ENCODE measurements at regions not wholly inside any gene's neighbourhood (a gene's known extent, or its start where the extent isn't known, plus 50 kb on each side); places are given as distances from the start of the nearest gene placed in this dataset.
A peak's percentile ranks its signal among the peaks of the same experiment; 100 is the strongest.
"Not testable (repeated sequence)": the region's sequence is repeated elsewhere in the genome, so short reads cannot be mapped to it uniquely, and the experiment has no call there.

- no peak for DNase-seq
These were observed 114.6 kb upstream of the FOXQ1 start for GRCh38 chr6:1197309-1197708.

DNA sequence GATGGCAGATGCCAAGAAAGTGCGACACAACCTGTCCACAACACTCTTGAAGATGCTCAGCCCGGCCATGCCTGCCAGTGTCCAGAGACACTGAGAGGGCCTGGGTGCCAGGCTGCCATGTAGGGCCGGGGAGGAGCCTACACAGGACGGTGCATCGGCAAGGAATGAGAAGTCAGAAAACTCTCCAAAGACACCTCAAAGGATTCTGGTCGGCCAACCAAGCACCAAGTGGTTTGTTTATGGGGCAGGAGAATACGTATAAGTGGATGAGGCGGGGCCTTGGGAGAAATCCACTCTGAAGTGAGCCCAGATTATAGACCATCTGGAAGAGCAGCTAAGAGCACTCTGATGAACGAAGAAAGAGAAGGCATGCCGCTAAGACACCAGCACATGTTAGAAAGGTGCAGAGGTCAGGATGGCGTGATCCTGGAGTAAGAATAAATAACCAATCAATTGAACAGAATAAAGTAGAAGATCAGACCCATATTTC, 120.7 kb upstream of the FOXQ1 start:
- no peak for DNase-seq

DNA sequence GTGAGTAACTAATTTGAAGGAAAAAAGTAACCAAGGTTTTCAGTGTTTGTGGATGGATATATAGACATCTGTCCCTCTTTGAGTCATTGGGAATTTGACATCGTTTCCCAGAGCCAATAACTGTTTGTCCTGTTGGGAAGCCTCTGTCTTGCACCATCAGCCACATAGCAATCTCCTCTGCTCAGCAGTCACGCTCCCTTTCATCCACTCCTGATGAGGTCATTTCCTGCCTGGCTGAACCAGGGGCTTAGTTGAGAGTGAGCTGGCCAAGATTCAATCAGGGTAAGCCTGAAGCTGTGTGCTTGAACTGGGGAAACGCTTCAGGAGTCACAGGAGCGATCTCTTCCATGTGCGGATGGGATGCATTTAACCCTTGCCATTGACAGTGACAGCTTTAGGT, 121.5 kb upstream of the FOXQ1 start:
- DNase-seq = peak; percentile 85

GRCh38 chr6:1188199-1188598, 123.7 kb upstream of the FOXQ1 start:
- DNase-seq = no peak

- no peak for DNase-seq
These were observed 124.4 kb upstream of the FOXQ1 start for GRCh38 chr6:1187293-1188131.

- no peak for DNase-seq
These were observed 127.6 kb upstream of the FOXQ1 start for GRCh38 chr6:1184318-1184717.

DNA sequence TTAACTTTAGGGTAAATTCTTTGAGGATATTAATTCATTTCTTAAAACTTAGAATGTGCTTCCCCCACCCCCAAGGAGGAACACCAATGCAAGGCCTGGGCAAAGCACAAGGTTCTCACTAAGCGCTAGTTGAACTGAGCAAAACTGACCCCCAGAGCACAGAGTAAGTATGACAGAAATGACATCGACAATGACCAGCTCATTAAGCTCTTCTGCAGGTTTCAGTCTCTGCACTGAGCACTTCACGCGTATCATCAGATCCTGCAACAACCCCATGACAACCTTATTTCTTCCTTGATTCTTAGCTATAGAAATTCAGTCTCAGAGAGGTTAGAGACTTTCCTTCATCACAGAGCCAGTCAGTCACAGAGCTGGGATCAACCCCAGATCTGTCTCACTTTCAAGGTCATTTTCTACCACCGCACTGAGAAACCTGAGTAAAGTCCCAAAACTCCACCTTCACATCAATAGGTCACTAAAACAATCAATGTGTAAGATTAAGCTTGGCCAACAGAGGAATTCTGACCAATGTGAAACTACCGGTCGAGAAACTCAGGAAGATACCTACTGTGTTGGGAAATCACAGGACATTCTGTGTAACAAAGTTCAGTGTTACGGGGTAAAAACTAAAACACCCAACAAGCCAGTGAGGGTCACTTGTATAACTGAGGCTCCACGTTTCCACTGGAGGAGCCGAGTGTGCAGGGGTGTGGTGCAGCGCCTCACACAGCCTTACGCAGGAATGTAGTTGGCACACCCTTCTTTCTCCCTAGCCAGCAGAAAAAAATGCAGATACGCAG, 129.0 kb upstream of the FOXQ1 start:
- no peak for DNase-seq

DNA sequence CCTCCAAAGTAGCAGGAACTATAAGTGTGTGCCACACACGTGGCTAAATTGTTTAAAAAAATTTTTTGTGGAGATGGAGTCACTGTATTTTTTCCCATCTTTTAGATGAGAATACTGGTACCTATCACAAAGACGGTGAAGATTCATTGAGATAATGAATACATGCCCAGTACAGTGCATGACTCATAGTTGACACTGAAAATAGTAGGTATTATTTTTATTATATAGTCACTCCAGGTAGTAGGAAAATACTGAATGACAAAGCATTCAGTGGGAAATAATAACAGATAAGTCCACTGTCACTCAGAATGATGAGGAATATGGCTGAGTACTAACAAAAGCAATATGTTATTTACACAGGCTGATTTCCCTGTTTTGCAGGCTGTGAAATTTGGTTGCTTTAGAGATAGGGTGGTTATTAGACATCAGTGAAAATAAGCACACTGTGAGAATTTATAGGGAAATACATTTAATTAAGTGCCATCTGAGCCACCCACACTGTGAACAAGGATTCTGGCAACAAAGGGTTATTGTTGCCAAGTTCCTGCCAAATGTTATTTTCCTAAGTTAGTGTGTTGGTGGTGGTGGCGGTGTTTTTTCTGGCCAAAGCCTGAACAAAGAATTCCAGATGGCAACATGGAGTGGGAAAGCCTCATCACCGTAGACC, 129.8 kb upstream of the FOXQ1 start:
- DNase-seq = no peak

GRCh38 chr6:1179571-1180459, 132.1 kb upstream of the FOXQ1 start:
- no peak for DNase-seq

GRCh38 chr6:1178590-1178989, 133.3 kb upstream of the FOXQ1 start:
- DNase-seq = no peak

DNA sequence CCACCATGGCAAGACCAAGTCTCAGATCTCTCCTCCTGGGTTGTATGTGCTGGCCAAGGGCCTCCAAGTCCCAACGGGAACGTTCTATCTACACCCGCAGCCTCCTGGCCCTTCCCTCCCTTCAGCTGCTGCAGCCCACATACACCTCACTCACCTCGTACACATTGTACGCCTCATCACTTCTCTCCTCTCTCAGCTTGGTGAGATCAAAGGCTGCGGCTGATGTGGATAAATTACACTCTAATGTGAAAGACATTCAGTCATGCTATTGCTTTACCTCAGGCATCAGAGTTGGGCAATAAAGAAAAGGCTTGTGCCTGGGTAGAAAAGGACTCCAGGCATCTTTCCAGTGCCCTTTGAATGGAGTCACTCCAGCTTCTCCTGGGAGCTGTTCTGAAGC, 135.3 kb upstream of the FOXQ1 start:
- DNase-seq = no peak

GRCh38 chr6:1175877-1176276, 136.0 kb upstream of the FOXQ1 start:
- DNase-seq = no peak

- DNase-seq = no peak
These were observed 141.1 kb upstream of the FOXQ1 start for GRCh38 chr6:1170794-1171193.

- DNase-seq = no peak
These were observed 147.3 kb upstream of the FOXQ1 start for GRCh38 chr6:1164600-1164999.

- no peak for DNase-seq
These were observed 148.4 kb upstream of the FOXQ1 start for GRCh38 chr6:1163501-1163900.

GRCh38 chr6:1162367-1163275, 149.3 kb upstream of the FOXQ1 start:
- DNase-seq = no peak

GRCh38 chr6:1156411-1156810, 155.5 kb upstream of the FOXQ1 start:
- DNase-seq = not testable (repeated sequence)

DNA sequence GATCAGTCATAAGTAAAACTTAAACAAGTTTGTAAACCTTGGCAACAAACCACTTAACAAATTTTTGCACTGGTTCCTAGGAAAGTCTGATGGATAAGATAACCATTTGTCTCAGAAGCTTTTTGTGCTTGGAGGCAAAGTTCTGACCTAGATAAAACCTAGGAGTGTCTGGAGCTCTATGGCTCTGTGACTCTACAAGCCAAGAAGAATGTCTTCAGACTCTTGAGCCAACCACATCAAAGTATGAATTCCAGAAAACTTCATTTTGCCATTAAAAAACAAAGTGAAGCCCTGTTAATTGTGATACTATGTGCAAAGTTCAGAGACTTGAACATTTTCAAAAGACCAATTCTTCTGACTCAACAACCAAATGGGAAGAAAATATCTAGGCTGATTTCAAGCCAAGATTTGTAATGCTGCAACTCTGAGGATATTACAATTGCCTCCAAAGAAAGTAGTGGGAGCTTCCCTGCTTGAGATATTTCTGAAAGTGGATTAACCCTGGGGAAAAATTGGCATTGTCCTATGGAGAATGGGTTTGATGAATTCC, 158.1 kb upstream of the FOXQ1 start:
- no peak for DNase-seq

GRCh38 chr6:1146500-1146899, 165.4 kb upstream of the FOXQ1 start:
- no peak for DNase-seq

GRCh38 chr6:1145768-1146218, 166.1 kb upstream of the FOXQ1 start:
- no peak for DNase-seq

Measured in fibroblast of skin of scalp (primary cell).